AG04450 (cell line): ENCODE measurements at regions not wholly inside any gene's neighbourhood (a gene's known extent, or its start where the extent isn't known, plus 50 kb on each side); places are given as distances from the start of the nearest gene placed in this dataset.
"Not testable (repeated sequence)": the region's sequence is repeated elsewhere in the genome, so short reads cannot be mapped to it uniquely, and the experiment has no call there.

Experiments
- CTCF ChIA-PET: fragments of 300-600, 350-600 bp; formaldehyde crosslinking; extraction: SDS; loops from one replicate; lab custom pipeline; 2022; ENCODE audit warnings: antibody characterized with exemption, inconsistent platforms; lab: Charles Lee
- POLR2A ChIA-PET: fragments of 350-600 bp; formaldehyde crosslinking; extraction: SDS; loops from one replicate; lab custom pipeline; 2021; ENCODE audit warnings: antibody characterized with exemption, inconsistent platforms; lab: Yijun Ruan, JAX
- DNase-seq: peaks from one replicate; pipeline ENCODE4 v3.0.0-alpha.2; 2011; ENCODE audit warnings: low read depth, low spot score
- H3K27ac ChIP-seq: one replicate; pipeline ENCODE4 v1.5.1; 2012; ENCODE audit warnings: low read depth, low read length, control low read depth
- H3K27me3 ChIP-seq: one replicate; pipeline ENCODE4 v1.6.0; 2012; ENCODE audit warnings: low read length; ENCODE audit not compliant: control insufficient read depth, insufficient read depth
- H3K4me3 ChIP-seq: 2 replicates; pipeline ENCODE4 v1.5.1; 2011; ENCODE audit warnings: mild to moderate bottlenecking, low read depth, low read length, control low read depth
- H3K9me3 ChIP-seq: 2 replicates; pipeline ENCODE4 v1.5.1; 2012; ENCODE audit warnings: low read length; ENCODE audit not compliant: control insufficient read depth, insufficient read depth
- CTCF ChIP-seq: IDR thresholded peaks from 2 replicates; pipeline ENCODE4 v1.5.1; 2011; ENCODE audit warnings: low read depth, low read length, control low read depth, inconsistent platforms

GRCh38 chr3:153928851-153929250 is 192.3 kb upstream of the ARHGEF26 start:
- Histone ChIP-seq H3K27ac (no peak overlapping the region), H3K27me3 (no peaks in the 10 kb centered on the region), H3K4me3 (no peak overlapping the region), H3K9me3 (no peaks in the 10 kb centered on the region)
- no peak for DNase-seq
- POLR2A ChIA-PET, result interaction anchor here (0.6 kb wide), 1 partner anchor 13 kb away, joined by 4 read pairs; no protein-coding TSS in a partner anchor
- CTCF ChIA-PET, result no interaction called here
- TF ChIP-seq CTCF, result no peak

- POLR2A ChIA-PET, DNase-seq, H3K9me3 ChIP-seq, H3K27ac ChIP-seq, CTCF ChIA-PET, H3K4me3 ChIP-seq, H3K27me3 ChIP-seq: not testable (repeated sequence)
Measured at GRCh38 chr3:153933481-153933880, 187.7 kb upstream of the ARHGEF26 start.

GRCh38 chr3:153944084-153944483 is 177.1 kb upstream of the ARHGEF26 start:
- Histone ChIP-seq H3K27me3 (no peaks in the 10 kb centered on the region), H3K4me3 (no peak overlapping the region), H3K27ac (no peak overlapping the region), H3K9me3 (no peaks in the 10 kb centered on the region)
- CTCF ChIA-PET, result interaction anchor here (0.6 kb wide), 1 partner anchor 40 kb away, joined by 3 read pairs; no protein-coding TSS in a partner anchor
- POLR2A ChIA-PET, result no interaction called here
- DNase-seq, result no peak
- no peak for TF ChIP-seq CTCF

- POLR2A ChIA-PET, result no interaction called here
- DNase-seq, result no peak
- no peak for TF ChIP-seq CTCF
Measured at GRCh38 chr3:153951276-153951675, 169.9 kb upstream of the ARHGEF26 start.

GRCh38 chr3:153952091-153952490 is 169.1 kb upstream of the ARHGEF26 start:
- Histone ChIP-seq H3K27ac (no peak overlapping the region), H3K27me3 (no peaks in the 10 kb centered on the region), H3K4me3 (no peak overlapping the region), H3K9me3 (no peaks in the 10 kb centered on the region)
- ChIA-PET CTCF (no interaction called here), POLR2A (no interaction called here)
- no peak for TF ChIP-seq CTCF
- DNase-seq, result no peak

More at GRCh38 chr3:153951276-153951675, 169.9 kb upstream of the ARHGEF26 start:
- CTCF ChIA-PET, result no interaction called here
- no peaks in the 10 kb centered on the region for H3K27me3 ChIP-seq
- no peak overlapping the region for H3K27ac ChIP-seq
- no peak overlapping the region for H3K4me3 ChIP-seq
- no peaks in the 10 kb centered on the region for H3K9me3 ChIP-seq

GRCh38 chr3:153956613-153957012 is 164.6 kb upstream of the ARHGEF26 start:
- Histone ChIP-seq H3K4me3 (no peak overlapping the region), H3K9me3 (no peaks in the 10 kb centered on the region), H3K27me3 (no peaks in the 10 kb centered on the region), H3K27ac (no peak overlapping the region)
- TF ChIP-seq CTCF, result no peak
- CTCF ChIA-PET, result no interaction called here
- no peak for DNase-seq
- POLR2A ChIA-PET, result no interaction called here
